Neural progenitor cell (in vitro differentiated cells): ENCODE measurements at regions not wholly inside any gene's neighbourhood (a gene's known extent, or its start where the extent isn't known, plus 50 kb on each side); places are given as distances from the start of the nearest gene placed in this dataset.

Experiments
- CTCF ChIP-seq: fragments of 200-600 bp; sonication (generic); IDR thresholded peaks from 2 replicates; pipeline ENCODE4 v1.5.1; 2017; ENCODE audit warnings: antibody characterized with exemption, mild to moderate bottlenecking
- EZH2 ChIP-seq: fragments of 200-600 bp; sonication (generic); IDR thresholded peaks from 2 replicates; pipeline ENCODE4 v1.6.1; 2017; ENCODE audit warnings: antibody characterized with exemption, mild to moderate bottlenecking, moderate library complexity

GRCh38 chr12:58086006-58086405 lies 144.6 kb downstream of the ATP23 start:
- TF ChIP-seq CTCF (no peak), EZH2 (no peak)
